SK-N-SH treated with all-trans-retinoic acid at 6 μM for 48 hours (cell line): ENCODE measurements at regions not wholly inside any gene's neighbourhood (a gene's known extent, or its start where the extent isn't known, plus 50 kb on each side); places are given as distances from the start of the nearest gene placed in this dataset.

Experiments
- ATAC-seq: fragments of 200-7000 bp; cut with Tn5 transposase; 3 replicates; pipeline ENCODE4 v1.9.1; 2020; ENCODE audit warnings: mild to moderate bottlenecking, moderate library complexity
- ARNTL ChIP-seq: fragments of 450-650 bp; formaldehyde crosslinking; IDR thresholded peaks from 2 replicates; pipeline ENCODE4 v1.5.0; 2020; ENCODE audit warnings: low read depth, mild to moderate bottlenecking, moderate library complexity, borderline replicate concordance
- BACH2 ChIP-seq: fragments of 250-450 bp; sonication (Bioruptor Pico); IDR thresholded peaks from 2 replicates; pipeline ENCODE4 v1.9.0; 2021; ENCODE audit warnings: mild to moderate bottlenecking, borderline replicate concordance
- CSDC2 ChIP-seq: fragments of 250-450 bp; sonication (Bioruptor Pico); IDR thresholded peaks from 2 replicates; pipeline ENCODE4 v1.5.0; 2020; ENCODE audit warnings: mild to moderate bottlenecking, moderate library complexity
- ESRRG ChIP-seq: fragments of 250-450 bp; sonication (Bioruptor Pico); IDR thresholded peaks from 2 replicates; pipeline ENCODE4 v1.6.1; 2021; ENCODE audit warnings: mild to moderate bottlenecking
- GLIS3 ChIP-seq: fragments of 250-450 bp; sonication (Bioruptor Pico); IDR thresholded peaks from 2 replicates; pipeline ENCODE4 v1.5.0; 2020; ENCODE audit warnings: mild to moderate bottlenecking, moderate library complexity
- ISL1 ChIP-seq: fragments of 250-450 bp; sonication (Bioruptor Pico); IDR thresholded peaks from 2 replicates; pipeline ENCODE4 v2.1.2; 2022; ENCODE audit warnings: mild to moderate bottlenecking, moderate library complexity
- OSR1 ChIP-seq: fragments of 250-450 bp; sonication (Bioruptor Pico); IDR thresholded peaks from 2 replicates; pipeline ENCODE4 v1.8.0; 2022; ENCODE audit warnings: moderate library complexity, mild to moderate bottlenecking, inconsistent platforms
- RARB ChIP-seq: fragments of 250-450 bp; sonication (Bioruptor Pico); IDR thresholded peaks from 2 replicates; pipeline ENCODE4 v1.8.0; 2021; ENCODE audit warnings: mild to moderate bottlenecking, moderate library complexity
- SNAI2 ChIP-seq: fragments of 250-450 bp; sonication (Bioruptor Pico); IDR thresholded peaks from 2 replicates; pipeline ENCODE4 v1.5.0; 2020; ENCODE audit warnings: mild to moderate bottlenecking, moderate library complexity
- TCF4 ChIP-seq: fragments of 250-450 bp; sonication (Bioruptor Pico); IDR thresholded peaks from 2 replicates; pipeline ENCODE4 v1.8.0; 2021; ENCODE audit warnings: mild to moderate bottlenecking, moderate library complexity, borderline replicate concordance
- TOX ChIP-seq: fragments of 250-450 bp; sonication (Bioruptor Pico); IDR thresholded peaks from 2 replicates; pipeline ENCODE4 v1.8.0; 2021; ENCODE audit warnings: mild to moderate bottlenecking, moderate library complexity, borderline replicate concordance
- ZC3H10 ChIP-seq: fragments of 250-450 bp; sonication (Bioruptor Pico); IDR thresholded peaks from 2 replicates; pipeline ENCODE4 v1.5.1; 2021; ENCODE audit warnings: mild to moderate bottlenecking, moderate library complexity
- ZFP3 ChIP-seq: fragments of 250-450 bp; sonication (Bioruptor Pico); IDR thresholded peaks from 2 replicates; pipeline ENCODE4 v1.5.0; 2020; ENCODE audit warnings: mild to moderate bottlenecking, moderate library complexity
- ZFP30 ChIP-seq: fragments of 450-650 bp; formaldehyde crosslinking; IDR thresholded peaks from 2 replicates; pipeline ENCODE4 v1.5.0; 2022; ENCODE audit warnings: mild to moderate bottlenecking, moderate library complexity
- ZNF565 ChIP-seq: fragments of 450-650 bp; formaldehyde crosslinking; conservative IDR thresholded peaks from 2 replicates; pipeline ENCODE4 v1.5.0; 2020; ENCODE audit warnings: low read depth, mild to moderate bottlenecking, moderate library complexity
- ZNF70 ChIP-seq: fragments of 450-650 bp; formaldehyde crosslinking; IDR thresholded peaks from 2 replicates; pipeline ENCODE4 v1.5.0; 2020; ENCODE audit warnings: mild to moderate bottlenecking, moderate library complexity
- ZNF8 ChIP-seq: fragments of 450-650 bp; formaldehyde crosslinking; IDR thresholded peaks from 2 replicates; pipeline ENCODE4 v1.5.0; 2020; ENCODE audit warnings: mild to moderate bottlenecking, moderate library complexity
- TF ChIP-seq, protein P1 (sequence below): fragments of 250-450 bp; sonication (Bioruptor Pico); IDR thresholded peaks from 2 replicates; pipeline ENCODE4 v1.5.0; 2020; ENCODE audit warnings: mild to moderate bottlenecking, moderate library complexity
- TF ChIP-seq, protein P2 (sequence below): fragments of 250-450 bp; sonication (Bioruptor Pico); IDR thresholded peaks from 2 replicates; pipeline ENCODE4 v1.5.1; 2020; ENCODE audit warnings: low read depth, mild to moderate bottlenecking, moderate library complexity
- TF ChIP-seq, protein P3 (sequence below): fragments of 250-450 bp; sonication (Bioruptor Pico); IDR thresholded peaks from 2 replicates; pipeline ENCODE4 v1.5.1; 2021; ENCODE audit warnings: mild to moderate bottlenecking, moderate library complexity
- TF ChIP-seq, protein P4 (sequence below): fragments of 250-450 bp; sonication (Bioruptor Pico); IDR thresholded peaks from 2 replicates; pipeline ENCODE4 v1.8.0; 2020; ENCODE audit warnings: mild to moderate bottlenecking, moderate library complexity, borderline replicate concordance
- TF ChIP-seq, protein P5 (sequence below): fragments of 250-450 bp; sonication (Bioruptor Pico); IDR thresholded peaks from 2 replicates; pipeline ENCODE4 v1.8.0; 2021; ENCODE audit warnings: low read depth, mild to moderate bottlenecking, moderate library complexity, borderline replicate concordance

DNA sequence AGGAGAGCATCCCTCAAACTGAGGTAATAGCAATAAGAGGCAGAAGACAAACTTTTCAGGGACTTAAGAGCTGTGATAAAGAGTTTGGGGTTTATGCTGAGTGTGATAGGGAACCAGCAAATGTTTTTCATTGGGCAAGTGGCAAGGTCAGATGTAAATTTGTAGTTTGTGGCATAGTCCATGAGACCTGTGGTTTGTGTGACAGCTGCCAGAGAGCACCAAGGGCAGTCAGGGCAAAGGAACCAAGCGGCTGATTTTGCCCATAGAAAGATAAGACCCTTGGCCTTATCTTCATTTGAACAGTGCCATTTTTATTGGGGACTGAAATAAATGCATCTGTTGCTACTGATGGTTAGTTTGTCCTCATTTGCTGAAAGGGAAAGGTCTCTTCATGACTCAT, 220.3 kb downstream of the LRRN1 start:
- no peak for ATAC-seq
- TF ChIP-seq, protein P1, sequence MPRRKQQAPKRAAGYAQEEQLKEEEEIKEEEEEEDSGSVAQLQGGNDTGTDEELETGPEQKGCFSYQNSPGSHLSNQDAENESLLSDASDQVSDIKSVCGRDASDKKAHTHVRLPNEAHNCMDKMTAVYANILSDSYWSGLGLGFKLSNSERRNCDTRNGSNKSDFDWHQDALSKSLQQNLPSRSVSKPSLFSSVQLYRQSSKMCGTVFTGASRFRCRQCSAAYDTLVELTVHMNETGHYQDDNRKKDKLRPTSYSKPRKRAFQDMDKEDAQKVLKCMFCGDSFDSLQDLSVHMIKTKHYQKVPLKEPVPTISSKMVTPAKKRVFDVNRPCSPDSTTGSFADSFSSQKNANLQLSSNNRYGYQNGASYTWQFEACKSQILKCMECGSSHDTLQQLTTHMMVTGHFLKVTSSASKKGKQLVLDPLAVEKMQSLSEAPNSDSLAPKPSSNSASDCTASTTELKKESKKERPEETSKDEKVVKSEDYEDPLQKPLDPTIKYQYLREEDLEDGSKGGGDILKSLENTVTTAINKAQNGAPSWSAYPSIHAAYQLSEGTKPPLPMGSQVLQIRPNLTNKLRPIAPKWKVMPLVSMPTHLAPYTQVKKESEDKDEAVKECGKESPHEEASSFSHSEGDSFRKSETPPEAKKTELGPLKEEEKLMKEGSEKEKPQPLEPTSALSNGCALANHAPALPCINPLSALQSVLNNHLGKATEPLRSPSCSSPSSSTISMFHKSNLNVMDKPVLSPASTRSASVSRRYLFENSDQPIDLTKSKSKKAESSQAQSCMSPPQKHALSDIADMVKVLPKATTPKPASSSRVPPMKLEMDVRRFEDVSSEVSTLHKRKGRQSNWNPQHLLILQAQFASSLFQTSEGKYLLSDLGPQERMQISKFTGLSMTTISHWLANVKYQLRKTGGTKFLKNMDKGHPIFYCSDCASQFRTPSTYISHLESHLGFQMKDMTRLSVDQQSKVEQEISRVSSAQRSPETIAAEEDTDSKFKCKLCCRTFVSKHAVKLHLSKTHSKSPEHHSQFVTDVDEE = no peak
- TF ChIP-seq, protein P2, sequence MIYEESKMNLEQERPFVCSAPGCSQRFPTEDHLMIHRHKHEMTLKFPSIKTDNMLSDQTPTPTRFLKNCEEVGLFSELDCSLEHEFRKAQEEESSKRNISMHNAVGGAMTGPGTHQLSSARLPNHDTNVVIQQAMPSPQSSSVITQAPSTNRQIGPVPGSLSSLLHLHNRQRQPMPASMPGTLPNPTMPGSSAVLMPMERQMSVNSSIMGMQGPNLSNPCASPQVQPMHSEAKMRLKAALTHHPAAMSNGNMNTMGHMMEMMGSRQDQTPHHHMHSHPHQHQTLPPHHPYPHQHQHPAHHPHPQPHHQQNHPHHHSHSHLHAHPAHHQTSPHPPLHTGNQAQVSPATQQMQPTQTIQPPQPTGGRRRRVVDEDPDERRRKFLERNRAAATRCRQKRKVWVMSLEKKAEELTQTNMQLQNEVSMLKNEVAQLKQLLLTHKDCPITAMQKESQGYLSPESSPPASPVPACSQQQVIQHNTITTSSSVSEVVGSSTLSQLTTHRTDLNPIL (CRISPR knock-in tag) = no peak
- TF ChIP-seq ARNTL = no peak
- TF ChIP-seq ZFP30 (CRISPR knock-in tag) = no peak
- TF ChIP-seq CSDC2 (CRISPR knock-in tag) = no peak
- TF ChIP-seq ZFP3 (CRISPR knock-in tag) = no peak
- no peak for TF ChIP-seq ZNF565 (CRISPR knock-in tag)
- no peak for TF ChIP-seq ISL1 (CRISPR knock-in tag)
- no peak for TF ChIP-seq RARB
- TF ChIP-seq, protein P3, sequence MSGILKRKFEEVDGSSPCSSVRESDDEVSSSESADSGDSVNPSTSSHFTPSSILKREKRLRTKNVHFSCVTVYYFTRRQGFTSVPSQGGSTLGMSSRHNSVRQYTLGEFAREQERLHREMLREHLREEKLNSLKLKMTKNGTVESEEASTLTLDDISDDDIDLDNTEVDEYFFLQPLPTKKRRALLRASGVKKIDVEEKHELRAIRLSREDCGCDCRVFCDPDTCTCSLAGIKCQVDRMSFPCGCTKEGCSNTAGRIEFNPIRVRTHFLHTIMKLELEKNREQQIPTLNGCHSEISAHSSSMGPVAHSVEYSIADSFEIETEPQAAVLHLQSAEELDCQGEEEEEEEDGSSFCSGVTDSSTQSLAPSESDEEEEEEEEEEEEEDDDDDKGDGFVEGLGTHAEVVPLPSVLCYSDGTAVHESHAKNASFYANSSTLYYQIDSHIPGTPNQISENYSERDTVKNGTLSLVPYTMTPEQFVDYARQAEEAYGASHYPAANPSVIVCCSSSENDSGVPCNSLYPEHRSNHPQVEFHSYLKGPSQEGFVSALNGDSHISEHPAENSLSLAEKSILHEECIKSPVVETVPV (CRISPR knock-in tag) = no peak
- TF ChIP-seq, protein P4, sequence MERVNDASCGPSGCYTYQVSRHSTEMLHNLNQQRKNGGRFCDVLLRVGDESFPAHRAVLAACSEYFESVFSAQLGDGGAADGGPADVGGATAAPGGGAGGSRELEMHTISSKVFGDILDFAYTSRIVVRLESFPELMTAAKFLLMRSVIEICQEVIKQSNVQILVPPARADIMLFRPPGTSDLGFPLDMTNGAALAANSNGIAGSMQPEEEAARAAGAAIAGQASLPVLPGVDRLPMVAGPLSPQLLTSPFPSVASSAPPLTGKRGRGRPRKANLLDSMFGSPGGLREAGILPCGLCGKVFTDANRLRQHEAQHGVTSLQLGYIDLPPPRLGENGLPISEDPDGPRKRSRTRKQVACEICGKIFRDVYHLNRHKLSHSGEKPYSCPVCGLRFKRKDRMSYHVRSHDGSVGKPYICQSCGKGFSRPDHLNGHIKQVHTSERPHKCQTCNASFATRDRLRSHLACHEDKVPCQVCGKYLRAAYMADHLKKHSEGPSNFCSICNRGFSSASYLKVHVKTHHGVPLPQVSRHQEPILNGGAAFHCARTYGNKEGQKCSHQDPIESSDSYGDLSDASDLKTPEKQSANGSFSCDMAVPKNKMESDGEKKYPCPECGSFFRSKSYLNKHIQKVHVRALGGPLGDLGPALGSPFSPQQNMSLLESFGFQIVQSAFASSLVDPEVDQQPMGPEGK (CRISPR knock-in tag) = no peak
- TF ChIP-seq ZC3H10 (CRISPR knock-in tag) = no peak
- TF ChIP-seq BACH2 (CRISPR knock-in tag) = no peak
- no peak for TF ChIP-seq ZNF8 (CRISPR knock-in tag)
- no peak for TF ChIP-seq SNAI2 (CRISPR knock-in tag)
- no peak for TF ChIP-seq TOX (CRISPR knock-in tag)
- no peak for TF ChIP-seq ZNF70 (CRISPR knock-in tag)
- no peak for TF ChIP-seq ESRRG (CRISPR knock-in tag)
- no peak for TF ChIP-seq OSR1 (CRISPR knock-in tag)
- TF ChIP-seq, protein P5, sequence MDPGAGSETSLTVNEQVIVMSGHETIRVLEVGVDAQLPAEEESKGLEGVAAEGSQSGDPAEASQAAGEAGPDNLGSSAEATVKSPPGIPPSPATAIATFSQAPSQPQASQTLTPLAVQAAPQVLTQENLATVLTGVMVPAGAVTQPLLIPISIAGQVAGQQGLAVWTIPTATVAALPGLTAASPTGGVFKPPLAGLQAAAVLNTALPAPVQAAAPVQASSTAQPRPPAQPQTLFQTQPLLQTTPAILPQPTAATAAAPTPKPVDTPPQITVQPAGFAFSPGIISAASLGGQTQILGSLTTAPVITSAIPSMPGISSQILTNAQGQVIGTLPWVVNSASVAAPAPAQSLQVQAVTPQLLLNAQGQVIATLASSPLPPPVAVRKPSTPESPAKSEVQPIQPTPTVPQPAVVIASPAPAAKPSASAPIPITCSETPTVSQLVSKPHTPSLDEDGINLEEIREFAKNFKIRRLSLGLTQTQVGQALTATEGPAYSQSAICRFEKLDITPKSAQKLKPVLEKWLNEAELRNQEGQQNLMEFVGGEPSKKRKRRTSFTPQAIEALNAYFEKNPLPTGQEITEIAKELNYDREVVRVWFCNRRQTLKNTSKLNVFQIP (CRISPR knock-in tag) = no peak

DNA sequence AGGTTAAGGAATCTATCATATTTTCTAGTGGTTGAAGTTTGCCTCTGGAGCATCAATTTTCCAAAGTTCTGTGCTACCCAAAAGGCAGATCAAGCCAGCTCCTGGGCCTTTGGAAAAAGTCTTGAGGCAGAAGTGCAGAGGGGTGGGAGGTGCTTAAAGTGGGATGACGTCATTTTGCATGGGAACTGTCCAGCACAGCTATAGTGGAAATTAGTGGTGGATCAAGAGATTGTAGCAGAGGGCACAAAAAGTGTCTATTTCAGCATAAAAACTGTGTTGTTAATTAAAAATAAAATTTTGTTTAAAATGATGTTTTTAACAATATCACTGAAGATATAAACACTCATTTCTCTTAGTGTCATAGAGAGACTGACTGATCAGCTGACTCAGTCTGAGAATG, 221.9 kb downstream of the LRRN1 start:
- ATAC-seq = no peak
- TF ChIP-seq GLIS3 (CRISPR knock-in tag) (no peak), ZFP3 (CRISPR knock-in tag) (no peak), SNAI2 (CRISPR knock-in tag) (no peak), ZFP30 (CRISPR knock-in tag) (no peak), TCF4 (CRISPR knock-in tag) (no peak)
- TF ChIP-seq, protein P3 (CRISPR knock-in tag) = no peak
- TF ChIP-seq, protein P2 (CRISPR knock-in tag) = no peak
- TF ChIP-seq, protein P5 (CRISPR knock-in tag) = no peak
